DND-41 (cell line): ENCODE measurements at regions not wholly inside any gene's neighbourhood (a gene's known extent, or its start where the extent isn't known, plus 50 kb on each side); places are given as distances from the start of the nearest gene placed in this dataset.

Experiments
- ATAC-seq: fragments of 200-7000 bp; cut with Tn5 transposase; 3 replicates; pipeline ENCODE4 v1.9.1; 2021; ENCODE audit warnings: low read depth; ENCODE audit not compliant: insufficient read depth
- DNase-seq: peaks from one replicate; pipeline ENCODE4 v3.0.0-alpha.2; 2020
- H2AFZ ChIP-seq: 2 replicates; pipeline ENCODE4 v1.6.0; 2012; ENCODE audit warnings: low read depth, low read length
- H3K27ac ChIP-seq: 2 replicates; pipeline ENCODE4 v1.5.1; 2012; ENCODE audit warnings: low read length, inconsistent platforms
- H3K27me3 ChIP-seq: fragments of 200-600 bp; sonication (generic); 2 replicates; pipeline ENCODE4 v1.6.0; 2012; ENCODE audit warnings: low read length, mild to moderate bottlenecking, inconsistent platforms; ENCODE audit not compliant: insufficient read depth, poor library complexity
- H3K36me3 ChIP-seq: 2 replicates; pipeline ENCODE4 v1.5.1; 2012; ENCODE audit warnings: low read length, inconsistent platforms; ENCODE audit not compliant: insufficient read depth
- H3K4me1 ChIP-seq: 2 replicates; pipeline ENCODE4 v1.5.1; 2012; ENCODE audit warnings: mild to moderate bottlenecking, low read length; ENCODE audit not compliant: insufficient read depth
- H3K4me2 ChIP-seq: 2 replicates; pipeline ENCODE4 v1.6.0; 2012; ENCODE audit warnings: mild to moderate bottlenecking, moderate library complexity, low read length, inconsistent platforms; ENCODE audit not compliant: insufficient read depth
- H3K4me3 ChIP-seq, 2 experiments: fragments of 200-600 bp in 1 of 2; shearing (Covaris generic) in 1 of 2; 2 replicates each; pipeline ENCODE4 v1.5.1; 2012 to 2016; ENCODE audit warnings: inconsistent platforms in 2 of 2, low read length in 2 of 2, mild to moderate bottlenecking in 2 of 2, low read depth in 1 of 2, moderate library complexity in 1 of 2
- H3K79me2 ChIP-seq: 2 replicates; pipeline ENCODE4 v1.6.0; 2012; ENCODE audit warnings: low read length, inconsistent platforms; ENCODE audit not compliant: insufficient read depth
- H3K9ac ChIP-seq: 2 replicates; pipeline ENCODE4 v1.6.0; 2012; ENCODE audit warnings: low read depth, mild to moderate bottlenecking, inconsistent platforms, low read length, moderate library complexity
- H3K9me3 ChIP-seq: 2 replicates; pipeline ENCODE4 v1.5.1; 2012; ENCODE audit warnings: low read length, moderate library complexity, mild to moderate bottlenecking, inconsistent platforms; ENCODE audit not compliant: insufficient read depth, severe bottlenecking
- H4K20me1 ChIP-seq: 2 replicates; pipeline ENCODE4 v1.6.0; 2012; ENCODE audit warnings: low read length; ENCODE audit not compliant: insufficient read depth
- CTCF ChIP-seq: IDR thresholded peaks from 2 replicates; pipeline ENCODE4 v1.5.1; 2012; ENCODE audit warnings: borderline replicate concordance, low read length, moderate library complexity, mild to moderate bottlenecking; ENCODE audit not compliant: poor library complexity, severe bottlenecking; ENCODE audit errors: extremely low read depth
- EZH2 ChIP-seq: IDR thresholded peaks from 3 replicates; pipeline ENCODE4 v1.6.1; 2012; ENCODE audit warnings: borderline replicate concordance, low read depth, mild to moderate bottlenecking, moderate library complexity, low read length, inconsistent platforms; ENCODE audit not compliant: severe bottlenecking

GRCh38 chr5:60210810-60211209 lies 317.3 kb upstream of the PDE4D start:
- Histone ChIP-seq H3K27me3 (no peaks in the 10 kb centered on the region), H3K4me1 (no peaks in the 10 kb centered on the region), H3K27ac (no peak overlapping the region), H3K9me3 (no peaks in the 10 kb centered on the region), H3K79me2 (no peaks in the 10 kb centered on the region), H4K20me1 (no peaks in the 10 kb centered on the region), H3K4me2 (no peak overlapping the region), H3K36me3 (no peaks in the 10 kb centered on the region), H2AFZ (no peak overlapping the region), H3K4me3 (no peak overlapping the region), H3K9ac (no peak overlapping the region)
- TF ChIP-seq EZH2 = no peak
- TF ChIP-seq CTCF = no peak
- DNase-seq = no peak
- no peak for ATAC-seq

- H3K9ac ChIP-seq = no peak overlapping the region
- no peaks in the 10 kb centered on the region for H3K36me3 ChIP-seq
- H3K4me2 ChIP-seq = no peak overlapping the region
- no peaks in the 10 kb centered on the region for H3K79me2 ChIP-seq
- TF ChIP-seq CTCF (no peak), EZH2 (no peak)
- H3K4me3 ChIP-seq = no peak overlapping the region
- H2AFZ ChIP-seq = no peak overlapping the region
- no peaks in the 10 kb centered on the region for H4K20me1 ChIP-seq
- H3K9me3 ChIP-seq = no peaks in the 10 kb centered on the region
- H3K27me3 ChIP-seq = no peaks in the 10 kb centered on the region
- no peak overlapping the region for H3K27ac ChIP-seq
- H3K4me1 ChIP-seq = no peaks in the 10 kb centered on the region
- DNase-seq (no peak), ATAC-seq (no peak)
Measured at GRCh38 chr5:60209146-60209840, 315.8 kb upstream of the PDE4D start.

- TF ChIP-seq CTCF (no peak), EZH2 (no peak)
- Histone ChIP-seq H3K9me3 (no peaks in the 10 kb centered on the region), H3K36me3 (no peaks in the 10 kb centered on the region), H4K20me1 (no peaks in the 10 kb centered on the region), H3K27ac (no peak overlapping the region), H3K4me2 (no peak overlapping the region), H3K9ac (no peak overlapping the region), H3K4me3 (no peak overlapping the region), H2AFZ (no peak overlapping the region), H3K27me3 (no peaks in the 10 kb centered on the region), H3K79me2 (no peaks in the 10 kb centered on the region), H3K4me1 (no peaks in the 10 kb centered on the region)
- ATAC-seq = no peak
- no peak for DNase-seq
Measured at GRCh38 chr5:60208716-60209115, 315.2 kb upstream of the PDE4D start.
